ENCODE measurements at regions not wholly inside any gene's neighbourhood (a gene's known extent, or its start where the extent isn't known, plus 50 kb on each side); places are given as distances from the start of the nearest gene placed in this dataset.

- DNase-seq (ENCODE audit: low read depth) = peak; percentile 45
Observed at GRCh38 chr13:105139380-105140285, 1395.8 kb downstream of the EFNB2 start.

GRCh38 chr13:105139048-105139379 is 1396.4 kb downstream of the EFNB2 start:
- DNase-seq (ENCODE audit: low read depth) = no peak

- no peak for DNase-seq (ENCODE audit: low read depth)
Observed at GRCh38 chr13:105135852-105136615, 1399.4 kb downstream of the EFNB2 start.

GRCh38 chr13:105127732-105128131 is 1407.7 kb downstream of the EFNB2 start:
- DNase-seq (ENCODE audit: low read depth) = no peak

- no peak for DNase-seq (ENCODE audit: low read depth)
Observed at GRCh38 chr13:105121221-105121620, 1414.2 kb downstream of the EFNB2 start.

GRCh38 chr13:105118426-105118985 is 1417.0 kb downstream of the EFNB2 start:
- no peak for DNase-seq (ENCODE audit: low read depth)

- DNase-seq (ENCODE audit: low read depth) = no peak
Observed at GRCh38 chr13:105116966-105117365, 1418.5 kb downstream of the EFNB2 start.

- no peak for DNase-seq (ENCODE audit: low read depth)
Observed at GRCh38 chr13:105112561-105112960, 1422.9 kb downstream of the EFNB2 start.

GRCh38 chr13:105107781-105108180 is 1427.7 kb downstream of the EFNB2 start:
- no peak for DNase-seq (ENCODE audit: low read depth)

GRCh38 chr13:105105471-105105870 is 1430.0 kb downstream of the EFNB2 start:
- DNase-seq (ENCODE audit: low read depth) = no peak

- DNase-seq (ENCODE audit: low read depth) = no peak
Observed at GRCh38 chr13:105097521-105097920, 1437.9 kb downstream of the EFNB2 start.

GRCh38 chr13:105089858-105090643 is 1445.4 kb downstream of the EFNB2 start:
- DNase-seq (ENCODE audit: low read depth) = no peak

- DNase-seq (ENCODE audit: low read depth) = no peak
Observed at GRCh38 chr13:105087945-105088344, 1447.5 kb downstream of the EFNB2 start.

GRCh38 chr13:105084931-105085330 is 1450.5 kb downstream of the EFNB2 start:
- DNase-seq (ENCODE audit: low read depth) = no peak

GRCh38 chr13:105083992-105084391 is 1451.5 kb downstream of the EFNB2 start:
- no peak for DNase-seq (ENCODE audit: low read depth)

GRCh38 chr13:105074755-105075154 is 1460.7 kb downstream of the EFNB2 start:
- DNase-seq (ENCODE audit: low read depth) = no peak

- DNase-seq (ENCODE audit: low read depth) = no peak
Observed at GRCh38 chr13:105073041-105073440, 1462.4 kb downstream of the EFNB2 start.

GRCh38 chr13:105070452-105070851 is 1465.0 kb downstream of the EFNB2 start:
- DNase-seq (ENCODE audit: low read depth) = no peak

- DNase-seq (ENCODE audit: low read depth) = no peak
Observed at GRCh38 chr13:105069106-105069505, 1466.4 kb downstream of the EFNB2 start.

- DNase-seq (ENCODE audit: low read depth) = no peak
Observed at GRCh38 chr13:105063676-105064075, 1471.8 kb downstream of the EFNB2 start.

- DNase-seq (ENCODE audit: low read depth) = no peak
Observed at GRCh38 chr13:105059786-105060185, 1475.7 kb downstream of the EFNB2 start.

- no peak for DNase-seq (ENCODE audit: low read depth)
Observed at GRCh38 chr13:105058517-105058916, 1476.9 kb downstream of the EFNB2 start.

All from activated gamma-delta T cell treated with anti-CD3 and anti-CD28 coated beads, Interleukin-2, amount 50 U/mL, for 16 hours (primary cell).